ENCODE measurements at regions not wholly inside any gene's neighbourhood (a gene's known extent, or its start where the extent isn't known, plus 50 kb on each side); places are given as distances from the start of the nearest gene placed in this dataset.
A peak's percentile ranks its signal among the peaks of the same experiment; 100 is the strongest.

DNA sequence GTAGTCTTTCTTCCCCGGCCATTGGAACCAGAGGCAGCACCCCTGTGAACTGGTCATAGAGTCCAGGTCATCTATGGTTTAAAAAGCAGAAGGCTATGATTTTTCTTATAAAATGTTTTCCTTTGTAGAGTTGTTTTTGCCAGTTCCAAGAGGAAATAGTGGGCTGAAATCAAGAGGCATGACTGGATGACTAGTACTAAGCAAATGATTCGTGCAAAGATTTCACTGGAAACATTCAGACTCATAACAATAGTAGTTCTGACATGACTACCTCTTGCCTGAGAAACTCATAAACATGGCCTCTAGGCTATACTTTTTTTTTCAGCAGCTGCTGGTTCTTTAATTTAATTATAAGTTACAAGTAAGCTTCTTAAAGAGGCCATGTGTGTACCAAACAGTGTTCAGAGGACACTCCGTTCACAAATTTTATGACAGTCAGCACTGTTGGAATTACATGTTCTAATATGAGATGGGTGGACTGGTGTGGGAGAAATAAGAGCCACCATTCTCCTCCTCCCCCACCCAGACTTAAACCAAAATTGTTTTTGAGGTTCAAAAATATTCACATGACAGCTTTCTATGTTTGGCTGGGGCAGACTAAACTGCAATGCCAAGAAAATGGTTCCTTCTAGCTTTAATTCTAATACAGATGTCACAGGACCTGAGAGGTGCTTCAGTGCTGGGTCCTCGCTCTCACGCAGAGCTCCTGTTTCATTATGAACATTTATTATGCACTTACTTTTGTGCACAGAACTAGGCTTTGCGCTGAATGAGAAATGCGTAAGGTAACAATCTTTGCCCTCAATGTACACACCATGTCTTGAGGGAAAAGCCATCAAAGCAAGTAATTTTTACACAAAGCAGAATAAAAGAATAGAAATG lies 147.5 kb downstream of the ZC3H11B start:
- 91 to 95% (median 93%) methylated on average over 7 of the region's 7 CpGs for WGBS, 4 donors
- intact Hi-C loops (cut with DNase I): no loop called here
- no peak for TF ChIP-seq POLR2A (IDR thresholded peaks at IDR 0.05)
- TF ChIP-seq, protein P1, sequence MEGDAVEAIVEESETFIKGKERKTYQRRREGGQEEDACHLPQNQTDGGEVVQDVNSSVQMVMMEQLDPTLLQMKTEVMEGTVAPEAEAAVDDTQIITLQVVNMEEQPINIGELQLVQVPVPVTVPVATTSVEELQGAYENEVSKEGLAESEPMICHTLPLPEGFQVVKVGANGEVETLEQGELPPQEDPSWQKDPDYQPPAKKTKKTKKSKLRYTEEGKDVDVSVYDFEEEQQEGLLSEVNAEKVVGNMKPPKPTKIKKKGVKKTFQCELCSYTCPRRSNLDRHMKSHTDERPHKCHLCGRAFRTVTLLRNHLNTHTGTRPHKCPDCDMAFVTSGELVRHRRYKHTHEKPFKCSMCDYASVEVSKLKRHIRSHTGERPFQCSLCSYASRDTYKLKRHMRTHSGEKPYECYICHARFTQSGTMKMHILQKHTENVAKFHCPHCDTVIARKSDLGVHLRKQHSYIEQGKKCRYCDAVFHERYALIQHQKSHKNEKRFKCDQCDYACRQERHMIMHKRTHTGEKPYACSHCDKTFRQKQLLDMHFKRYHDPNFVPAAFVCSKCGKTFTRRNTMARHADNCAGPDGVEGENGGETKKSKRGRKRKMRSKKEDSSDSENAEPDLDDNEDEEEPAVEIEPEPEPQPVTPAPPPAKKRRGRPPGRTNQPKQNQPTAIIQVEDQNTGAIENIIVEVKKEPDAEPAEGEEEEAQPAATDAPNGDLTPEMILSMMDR (IDR thresholded peaks at IDR 0.05): no peak

DNA sequence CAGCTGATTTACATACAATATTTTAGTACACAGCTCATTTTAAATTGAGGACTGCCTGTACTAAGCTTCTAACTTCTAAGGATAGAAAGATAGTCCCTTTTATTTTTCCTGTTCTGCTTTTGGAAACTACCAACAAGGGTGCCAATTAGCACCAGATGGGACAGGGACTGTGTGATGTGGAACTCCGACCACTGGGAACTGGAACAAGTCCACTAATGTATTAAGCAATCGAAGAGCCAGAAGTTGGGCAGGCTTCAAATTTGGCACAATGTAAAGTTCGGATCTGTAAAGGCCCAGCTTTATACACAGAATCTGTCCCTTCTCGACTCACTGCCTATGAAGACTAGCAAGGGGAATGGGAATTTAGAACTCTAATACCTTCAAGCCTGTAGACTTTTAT lies 149.3 kb downstream of the ZC3H11B start:
- TF ChIP-seq, protein P1 (IDR thresholded peaks at IDR 0.05): no peak
- no peak for TF ChIP-seq POLR2A (IDR thresholded peaks at IDR 0.05)
- Histone ChIP-seq H3K9me3 (no peaks in the 10 kb centered on the region), H3K4me1 (peaks cover 0 to 35% (median 0%) of the 10 kb centered on the region in 12 donors), H3K36me3 (no peaks in the 10 kb centered on the region), H3K4me3 (no peak overlapping the region), H3K27ac (no peak overlapping the region), H3K27me3 (no peaks in the 10 kb centered on the region)
- 50 to 75% (median 65%) methylated on average over 4 of the region's 4 CpGs for WGBS, 4 donors
- DNase-seq (peak in 1 of 5 donors; percentile 19), ATAC-seq (peak; percentile 28 to 63 (median 40))
- intact Hi-C loops (cut with DNase I): no loop called here

More for the DNA sequence above, 147.5 kb downstream of the ZC3H11B start:
- H3K9me3 ChIP-seq: no peaks in the 10 kb centered on the region
- H3K4me1 ChIP-seq: peaks cover 0 to 20% (median 0%) of the 10 kb centered on the region in 12 donors
- DNase-seq: no peak
- no peak overlapping the region for H3K4me3 ChIP-seq
- no peaks in the 10 kb centered on the region for H3K27me3 ChIP-seq
- no peaks in the 10 kb centered on the region for H3K36me3 ChIP-seq
- no peak overlapping the region for H3K27ac ChIP-seq
- ATAC-seq: no peak

DNA sequence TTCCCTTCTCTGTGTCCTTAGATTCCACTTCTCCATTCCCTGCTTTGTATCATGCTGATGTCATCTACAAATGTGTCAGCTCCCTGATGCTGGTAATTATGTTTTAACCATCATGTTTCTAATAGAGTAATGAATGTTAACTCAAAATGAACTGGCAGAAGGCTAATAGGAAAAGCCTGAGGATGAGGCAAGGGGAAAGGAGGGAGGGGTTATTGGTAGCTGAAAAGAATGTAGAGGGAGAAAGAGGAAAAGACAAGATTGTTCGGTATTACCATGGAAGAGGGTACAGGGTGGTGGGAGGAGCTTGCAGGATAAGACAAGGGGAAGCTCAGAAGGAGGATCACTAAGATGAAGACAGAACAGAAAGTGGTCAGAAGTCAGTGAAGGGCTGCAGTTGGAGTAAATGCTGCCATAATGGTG lies 150.9 kb downstream of the ZC3H11B start:
- Histone ChIP-seq H3K9me3 (no peaks in the 10 kb centered on the region), H3K27me3 (no peaks in the 10 kb centered on the region), H3K36me3 (no peaks in the 10 kb centered on the region), H3K27ac (peak overlapping the region in 2 of 12 donors; percentile 40 to 91), H3K4me1 (peaks cover 0 to 35% (median 0%) of the 10 kb centered on the region in 12 donors), H3K4me3 (no peak overlapping the region)
- 77 to 87% (median 83%) methylated on average over 1 of the region's 1 CpG for WGBS, 4 donors
- no peak for ATAC-seq
- no peak for TF ChIP-seq POLR2A (IDR thresholded peaks at IDR 0.05)
- TF ChIP-seq, protein P1 (IDR thresholded peaks at IDR 0.05): no peak
- no peak for DNase-seq
- intact Hi-C loops (cut with DNase I): no loop called here

DNA sequence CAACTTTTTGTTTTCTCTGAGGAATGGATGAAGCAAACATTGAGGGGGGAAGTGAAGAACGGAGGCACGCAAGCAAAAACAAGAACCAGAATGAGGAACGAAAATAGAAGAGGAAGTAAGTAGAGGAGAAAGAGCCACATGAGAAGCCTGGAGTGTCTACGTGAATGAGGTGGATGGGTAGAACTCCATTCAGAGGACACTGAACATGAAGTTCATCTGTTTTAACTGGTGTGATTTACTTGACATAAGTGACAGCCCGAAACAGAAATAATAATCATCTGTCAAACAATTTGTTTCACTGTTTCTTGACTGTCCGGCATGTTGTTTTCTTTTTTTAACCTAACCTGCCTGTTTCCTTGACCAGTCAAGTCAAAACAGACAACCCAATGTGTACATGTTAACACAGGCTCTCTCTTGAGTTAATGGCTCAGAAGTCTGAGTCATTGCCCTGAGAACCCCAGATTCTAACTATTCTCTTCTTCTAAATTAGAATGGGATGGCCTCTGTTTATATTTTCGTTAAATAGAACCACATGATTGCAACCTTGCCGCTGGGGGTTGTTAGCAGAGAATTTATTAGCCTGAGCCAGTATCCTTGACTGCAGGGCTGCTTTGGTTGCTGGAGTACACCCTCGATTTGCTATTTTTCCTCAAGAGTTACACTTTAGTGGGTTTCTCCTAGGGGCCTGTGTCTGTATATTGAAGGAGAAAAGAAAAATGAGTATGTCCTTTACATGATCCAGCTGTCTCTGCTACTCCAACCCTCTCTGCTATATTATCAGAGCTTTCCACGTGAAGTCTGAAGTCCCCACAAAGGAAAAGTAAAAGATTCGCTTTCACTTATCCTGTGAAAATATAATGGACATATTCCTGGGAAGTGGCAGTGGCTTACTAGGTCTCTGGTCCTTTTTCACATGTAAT lies 151.7 kb downstream of the ZC3H11B start:
- H3K36me3 ChIP-seq: no peaks in the 10 kb centered on the region
- H3K4me1 ChIP-seq: peaks cover 0 to 35% (median 0%) of the 10 kb centered on the region in 12 donors
- no peaks in the 10 kb centered on the region for H3K27me3 ChIP-seq
- DNase-seq (no peak), ATAC-seq (peak; percentile 53 to 69 (median 61))
- 54 to 73% (median 65%) methylated on average over 11 of the region's 11 CpGs for WGBS, 4 donors
- TF ChIP-seq, protein P1 (IDR thresholded peaks at IDR 0.05): no peak
- TF ChIP-seq POLR2A (IDR thresholded peaks at IDR 0.05): no peak
- H3K4me3 ChIP-seq: no peak overlapping the region
- H3K9me3 ChIP-seq: no peaks in the 10 kb centered on the region
- intact Hi-C loops (cut with DNase I): no loop called here
- peak overlapping the region in 4 of 12 donors; percentile 18 to 91 (median 30) for H3K27ac ChIP-seq

Data from heart left ventricle (tissue), 16 donors.